ENCODE measurements at regions not wholly inside any gene's neighbourhood (a gene's known extent, or its start where the extent isn't known, plus 50 kb on each side); places are given as distances from the start of the nearest gene placed in this dataset.
A peak's percentile ranks its signal among the peaks of the same experiment; 100 is the strongest.

DNA sequence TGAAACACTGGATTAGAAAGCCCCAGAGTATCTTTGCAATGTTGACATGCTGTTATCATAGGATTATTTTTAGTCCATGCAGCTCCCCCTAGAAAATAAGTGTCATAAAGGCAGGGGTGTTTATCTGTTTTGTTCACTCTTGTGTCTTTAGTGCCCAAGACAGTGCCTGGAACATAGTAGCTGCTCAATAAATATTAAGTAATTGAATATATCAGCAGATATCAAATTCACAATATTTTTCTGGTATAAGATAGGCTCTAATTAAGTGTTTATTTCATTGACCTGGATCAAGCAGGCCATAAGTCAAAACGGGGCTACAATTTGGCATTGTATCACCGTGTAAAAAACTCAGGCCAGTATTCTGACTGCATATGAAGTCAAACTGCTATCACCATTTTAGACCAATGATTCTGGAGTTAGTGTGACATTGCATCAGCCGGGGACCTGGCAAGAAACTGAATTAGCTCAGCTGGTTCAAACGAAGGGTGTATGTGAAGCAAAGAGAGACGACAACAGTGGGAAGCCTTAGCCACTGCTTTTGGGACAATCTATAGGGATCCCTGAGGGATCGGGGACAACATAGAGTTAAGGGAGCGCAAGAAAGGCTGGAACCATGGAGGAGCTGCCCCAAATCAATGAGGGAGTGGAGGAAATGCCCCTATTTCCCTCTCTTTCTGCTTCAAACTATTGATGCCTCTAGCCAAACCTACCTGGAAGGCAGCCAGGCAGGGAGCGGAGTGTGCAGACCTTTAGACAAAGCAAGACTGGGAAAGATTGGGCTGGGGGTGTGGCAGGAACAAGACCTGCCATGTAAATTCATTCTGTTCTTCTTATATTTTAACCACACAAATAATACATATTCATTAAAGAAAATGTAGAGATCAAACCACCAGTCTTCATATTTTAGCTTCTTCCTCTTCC is 112.2 kb downstream of the PLEKHG1 start:
- H3K36me3 ChIP-seq = peaks cover 0 to 5% (median 0%) of the 10 kb centered on the region in 9 donors
- no peaks in the 10 kb centered on the region for H3K27me3 ChIP-seq
- H3K4me1 ChIP-seq = peaks cover 2 to 57% (median 28%) of the 10 kb centered on the region in 9 donors
- 68 to 71% methylated on average over 8 of the region's 8 CpGs for WGBS, 2 donors
- peak in 6 of 8 donors; percentile 18 to 70 (median 38) for ATAC-seq
- H3K27ac ChIP-seq = peak overlapping the region in 1 of 10 donors; percentile 27
- peak; percentile 36 to 53 for DNase-seq
- no peaks in the 10 kb centered on the region for H3K9me3 ChIP-seq
- no peak overlapping the region for H3K4me3 ChIP-seq
- intact Hi-C loops (cut with DNase I) = no loop called here
- no peak for TF ChIP-seq CTCF (IDR thresholded peaks at IDR 0.05)

- intact Hi-C loops (cut with DNase I) = no loop called here
- TF ChIP-seq CTCF (IDR thresholded peaks at IDR 0.05) = no peak
- WGBS, 2 donors = 87 to 88% methylated on average over 7 of the region's 7 CpGs
- no peaks in the 10 kb centered on the region for H3K9me3 ChIP-seq
- H3K4me1 ChIP-seq = peaks cover 2 to 58% (median 21%) of the 10 kb centered on the region in 9 donors
- H3K4me3 ChIP-seq = no peak overlapping the region
- no peak for DNase-seq
- H3K27ac ChIP-seq = peak overlapping the region in 1 of 10 donors; percentile 27
- H3K27me3 ChIP-seq = no peaks in the 10 kb centered on the region
- no peak for ATAC-seq
- peaks cover 0 to 5% (median 0%) of the 10 kb centered on the region in 9 donors for H3K36me3 ChIP-seq
Observed at GRCh38 chr6:150712505-150713252, 113.0 kb downstream of the PLEKHG1 start.

DNA sequence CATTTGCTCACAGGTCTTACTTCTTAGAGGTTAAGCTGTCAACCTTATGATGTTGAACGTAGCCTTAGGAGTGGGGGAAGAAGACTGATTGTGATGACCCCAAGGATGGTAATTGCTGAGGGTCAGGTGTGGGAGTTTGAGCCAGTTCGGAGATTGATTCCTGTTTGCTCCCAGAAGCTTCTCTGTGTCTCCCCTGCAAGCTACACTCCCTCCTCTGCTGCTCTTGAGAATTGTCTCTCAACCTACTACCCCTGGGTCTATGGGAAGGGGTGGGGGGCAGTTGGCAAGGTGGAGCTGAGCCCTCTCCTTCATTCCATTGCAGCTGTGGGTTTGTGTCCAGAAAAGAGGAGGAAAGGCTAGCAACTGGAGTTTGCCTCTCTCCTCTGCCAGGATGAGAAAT is 113.8 kb downstream of the PLEKHG1 start:
- Histone ChIP-seq H3K9me3 (no peaks in the 10 kb centered on the region), H3K36me3 (peaks cover 0 to 5% (median 0%) of the 10 kb centered on the region in 9 donors), H3K27ac (no peak overlapping the region), H3K4me1 (peaks cover 0 to 51% (median 17%) of the 10 kb centered on the region in 9 donors), H3K4me3 (no peak overlapping the region), H3K27me3 (no peaks in the 10 kb centered on the region)
- DNase-seq = no peak
- no peak for ATAC-seq
- TF ChIP-seq CTCF (IDR thresholded peaks at IDR 0.05) = no peak
- 74 to 86% methylated on average over 2 of the region's 2 CpGs for WGBS, 2 donors
- intact Hi-C loops (cut with DNase I) = no loop called here

DNA sequence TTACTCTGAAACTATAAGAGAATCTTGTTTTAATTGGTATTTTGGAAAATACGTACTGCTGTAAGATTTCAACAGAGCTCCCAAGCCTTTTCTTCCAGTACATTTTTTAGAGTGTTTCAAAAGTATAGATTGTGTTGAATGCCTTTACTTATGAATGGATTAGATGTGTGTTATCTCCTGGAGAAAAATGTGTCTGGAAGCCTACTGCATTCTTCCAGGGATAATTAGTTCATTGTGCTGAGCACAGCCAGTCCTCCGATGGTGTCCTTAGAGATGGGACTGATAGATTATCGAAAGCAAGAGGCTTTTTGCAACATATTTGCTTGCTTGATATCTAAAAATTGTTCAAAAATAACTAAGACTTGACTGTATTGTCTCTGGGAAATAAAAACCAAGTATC is 114.2 kb downstream of the PLEKHG1 start:
- no peak overlapping the region for H3K27ac ChIP-seq
- H3K27me3 ChIP-seq = no peaks in the 10 kb centered on the region
- peaks cover 0 to 51% (median 17%) of the 10 kb centered on the region in 9 donors for H3K4me1 ChIP-seq
- ATAC-seq (no peak), DNase-seq (no peak)
- intact Hi-C loops (cut with DNase I) = no loop called here
- 44 to 53% methylated on average over 3 of the region's 3 CpGs for WGBS, 2 donors
- no peaks in the 10 kb centered on the region for H3K9me3 ChIP-seq
- H3K36me3 ChIP-seq = peaks cover 0 to 5% (median 0%) of the 10 kb centered on the region in 9 donors
- TF ChIP-seq CTCF (IDR thresholded peaks at IDR 0.05) = no peak
- no peak overlapping the region for H3K4me3 ChIP-seq

All from heart right ventricle (tissue), 16 donors.